Mesothelial cell of epicardium (in vitro differentiated cells): ENCODE measurements at regions not wholly inside any gene's neighbourhood (a gene's known extent, or its start where the extent isn't known, plus 50 kb on each side); places are given as distances from the start of the nearest gene placed in this dataset.
"Not testable (repeated sequence)": the region's sequence is repeated elsewhere in the genome, so short reads cannot be mapped to it uniquely, and the experiment has no call there.

ENCODE experiments used
- DNase-seq, 2 experiments: peaks; one replicate each; pipeline ENCODE4 v3.0.0; 2021; ENCODE audit warnings: low spot score in 2 of 2; ENCODE audit not compliant: unreplicated experiment in 2 of 2
- H3K27ac Mint-ChIP-seq: 2 replicates; pipeline ENCODE4 v1.8.0; 2021; ENCODE audit warnings: mixed read lengths
- H3K27me3 Mint-ChIP-seq: 2 replicates; pipeline ENCODE4 v1.8.0; 2021; ENCODE audit warnings: low read depth, mixed read lengths
- H3K36me3 Mint-ChIP-seq: 2 replicates; pipeline ENCODE4 v1.8.0; 2021; ENCODE audit warnings: mixed read lengths
- H3K4me1 Mint-ChIP-seq: 2 replicates; pipeline ENCODE4 v1.8.0; 2021; ENCODE audit warnings: mixed read lengths
- H3K4me3 Mint-ChIP-seq: 2 replicates; pipeline ENCODE4 v1.8.0; 2021; ENCODE audit warnings: mild to moderate bottlenecking, moderate library complexity, mixed read lengths
- H3K9me3 Mint-ChIP-seq: 2 replicates; pipeline ENCODE4 v1.8.0; 2021; ENCODE audit warnings: mixed read lengths
- TF ChIP-seq, protein P1 (sequence below): fragments of 200-600 bp; sonication (generic); IDR thresholded peaks from one replicate; pipeline ENCODE4 v1.5.0; 2021; ENCODE audit warnings: antibody characterized with exemption; ENCODE audit not compliant: unreplicated experiment

DNA sequence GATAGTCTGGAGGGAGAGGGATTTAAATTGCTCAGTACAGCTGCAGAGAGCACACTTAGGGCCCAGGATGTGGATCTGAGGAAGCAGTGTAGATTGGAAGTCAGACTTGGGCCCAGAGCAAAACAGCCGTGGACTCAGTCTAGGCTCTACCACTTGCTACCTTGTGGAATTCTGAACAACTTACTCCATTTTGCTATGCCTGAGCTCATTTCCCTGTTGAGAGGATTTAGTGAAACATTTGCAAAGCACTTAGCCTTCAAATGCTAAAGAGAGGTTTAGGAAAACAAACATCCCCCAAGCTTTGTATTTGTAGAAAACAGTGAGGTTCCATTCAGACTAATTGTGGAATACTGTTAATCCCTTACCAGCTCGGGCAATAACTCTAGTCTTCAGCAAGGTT, 453.4 kb upstream of the ZNF507 start:
- Mint-ChIP-seq H3K27me3 (peaks cover 2% of the 10 kb centered on the region), H3K4me3 (no peak overlapping the region), H3K9me3 (peaks cover 4% of the 10 kb centered on the region), H3K4me1 (peaks cover 30% of the 10 kb centered on the region), H3K27ac (no peak overlapping the region), H3K36me3 (peaks cover 4% of the 10 kb centered on the region)
- TF ChIP-seq, protein P1, sequence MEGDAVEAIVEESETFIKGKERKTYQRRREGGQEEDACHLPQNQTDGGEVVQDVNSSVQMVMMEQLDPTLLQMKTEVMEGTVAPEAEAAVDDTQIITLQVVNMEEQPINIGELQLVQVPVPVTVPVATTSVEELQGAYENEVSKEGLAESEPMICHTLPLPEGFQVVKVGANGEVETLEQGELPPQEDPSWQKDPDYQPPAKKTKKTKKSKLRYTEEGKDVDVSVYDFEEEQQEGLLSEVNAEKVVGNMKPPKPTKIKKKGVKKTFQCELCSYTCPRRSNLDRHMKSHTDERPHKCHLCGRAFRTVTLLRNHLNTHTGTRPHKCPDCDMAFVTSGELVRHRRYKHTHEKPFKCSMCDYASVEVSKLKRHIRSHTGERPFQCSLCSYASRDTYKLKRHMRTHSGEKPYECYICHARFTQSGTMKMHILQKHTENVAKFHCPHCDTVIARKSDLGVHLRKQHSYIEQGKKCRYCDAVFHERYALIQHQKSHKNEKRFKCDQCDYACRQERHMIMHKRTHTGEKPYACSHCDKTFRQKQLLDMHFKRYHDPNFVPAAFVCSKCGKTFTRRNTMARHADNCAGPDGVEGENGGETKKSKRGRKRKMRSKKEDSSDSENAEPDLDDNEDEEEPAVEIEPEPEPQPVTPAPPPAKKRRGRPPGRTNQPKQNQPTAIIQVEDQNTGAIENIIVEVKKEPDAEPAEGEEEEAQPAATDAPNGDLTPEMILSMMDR = no peak
- no peak for DNase-seq

DNA sequence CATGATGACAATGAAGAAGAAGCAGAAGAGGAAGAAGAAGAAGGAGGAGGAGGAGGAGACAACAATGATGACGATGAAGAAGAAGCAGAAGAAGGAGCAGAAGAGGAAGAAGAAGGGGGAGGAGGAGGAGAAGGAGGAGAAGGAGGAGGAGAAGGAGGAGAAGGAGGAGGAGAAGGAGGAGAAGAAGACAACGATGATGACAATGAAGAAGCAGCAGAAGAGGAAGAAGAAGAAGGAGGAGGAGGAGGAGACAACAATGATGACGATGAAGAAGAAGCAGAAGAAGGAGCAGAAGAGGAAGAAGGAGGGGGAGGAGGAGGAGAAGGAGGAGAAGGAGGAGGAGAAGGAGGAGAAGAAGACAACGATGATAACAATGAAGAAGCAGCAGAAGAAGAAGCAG, 451.9 kb upstream of the ZNF507 start:
- not testable (repeated sequence) for H3K4me3 Mint-ChIP-seq, H3K27ac Mint-ChIP-seq, H3K27me3 Mint-ChIP-seq, DNase-seq, H3K36me3 Mint-ChIP-seq, H3K9me3 Mint-ChIP-seq
- peaks cover 25% of the 10 kb centered on the region for H3K4me1 Mint-ChIP-seq

- TF ChIP-seq, protein P1 = no peak
- H3K4me3 Mint-ChIP-seq = no peak overlapping the region
- H3K36me3 Mint-ChIP-seq = peaks cover 4% of the 10 kb centered on the region
- DNase-seq = no peak
- peaks cover 2% of the 10 kb centered on the region for H3K27me3 Mint-ChIP-seq
- H3K4me1 Mint-ChIP-seq = peaks cover 17% of the 10 kb centered on the region
- H3K9me3 Mint-ChIP-seq = peaks cover 4% of the 10 kb centered on the region
- no peak overlapping the region for H3K27ac Mint-ChIP-seq
Observed at GRCh38 chr19:31894451-31894850, 451.0 kb upstream of the ZNF507 start.

- no peak overlapping the region for H3K4me3 Mint-ChIP-seq
- TF ChIP-seq, protein P1 = no peak
- H3K4me1 Mint-ChIP-seq = peaks cover 10% of the 10 kb centered on the region
- peaks cover 2% of the 10 kb centered on the region for H3K36me3 Mint-ChIP-seq
- DNase-seq = no peak
- peaks cover 2% of the 10 kb centered on the region for H3K27me3 Mint-ChIP-seq
- no peak overlapping the region for H3K27ac Mint-ChIP-seq
- H3K9me3 Mint-ChIP-seq = peaks cover 4% of the 10 kb centered on the region
Observed at GRCh38 chr19:31897292-31897691, 448.1 kb upstream of the ZNF507 start.

GRCh38 chr19:31900991-31901390, 444.4 kb upstream of the ZNF507 start:
- Mint-ChIP-seq H3K9me3 (no peaks in the 10 kb centered on the region), H3K27ac (no peak overlapping the region), H3K4me1 (peaks cover 28% of the 10 kb centered on the region), H3K36me3 (no peaks in the 10 kb centered on the region), H3K27me3 (no peaks in the 10 kb centered on the region), H3K4me3 (no peak overlapping the region)
- DNase-seq = no peak
- TF ChIP-seq, protein P1 = no peak

- Mint-ChIP-seq H3K4me3 (no peak overlapping the region), H3K36me3 (no peaks in the 10 kb centered on the region), H3K27ac (peak overlapping the region; percentile 39), H3K4me1 (peaks cover 34% of the 10 kb centered on the region), H3K9me3 (no peaks in the 10 kb centered on the region), H3K27me3 (no peaks in the 10 kb centered on the region)
- TF ChIP-seq, protein P1 = no peak
- DNase-seq = no peak
Observed at GRCh38 chr19:31902821-31903220, 442.6 kb upstream of the ZNF507 start.
